ENCODE measurements at regions not wholly inside any gene's neighbourhood (a gene's known extent, or its start where the extent isn't known, plus 50 kb on each side); places are given as distances from the start of the nearest gene placed in this dataset.

DNA sequence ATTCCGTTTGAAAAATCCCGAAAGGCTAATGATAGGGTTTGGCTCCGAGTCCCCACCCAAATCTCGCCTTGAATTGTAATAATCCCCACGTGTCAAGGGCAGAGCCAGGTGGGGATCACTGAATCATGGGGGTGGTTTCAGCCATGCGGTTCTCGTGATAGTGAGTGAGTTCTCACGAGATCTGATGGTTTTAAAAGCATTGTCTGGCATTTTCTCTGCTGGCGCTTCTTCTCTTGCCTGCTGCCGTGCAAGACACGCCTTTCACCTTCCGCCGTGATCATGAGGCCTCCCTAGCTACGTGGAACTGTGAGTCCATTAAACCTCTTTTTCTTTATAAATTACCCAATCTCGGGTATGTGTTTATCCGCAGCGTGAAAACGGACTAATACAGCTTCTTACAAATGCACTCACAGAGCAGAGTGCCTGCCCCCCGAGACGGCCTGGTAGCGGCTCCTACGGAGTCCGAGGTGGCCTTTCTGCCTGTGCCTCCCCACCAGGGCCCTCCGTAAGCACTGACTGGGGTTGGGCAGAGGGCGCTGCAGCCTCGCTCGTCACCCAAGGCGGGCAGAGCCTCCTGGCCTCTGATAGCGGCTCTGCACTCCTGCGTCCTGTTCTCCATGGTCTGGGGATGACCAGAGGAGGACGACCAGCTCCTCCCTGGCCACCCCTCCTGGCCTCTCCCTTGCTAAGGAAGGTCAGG is 131.7 kb downstream of the FOXL1 start:
- no peaks in the 10 kb centered on the region for H3K27me3 ChIP-seq
- H4K20me1 ChIP-seq: no peaks in the 10 kb centered on the region
- H3K36me3 ChIP-seq: no peaks in the 10 kb centered on the region
- H3K4me2 ChIP-seq: no peak overlapping the region
- H3K9ac ChIP-seq: no peak overlapping the region
- H3K9me3 ChIP-seq: no peaks in the 10 kb centered on the region
- no peak overlapping the region for H3K27ac ChIP-seq
- H3K4me1 ChIP-seq: no peaks in the 10 kb centered on the region
- no peak for TF ChIP-seq Cebpa-rat (IDR thresholded peaks at IDR 0.05)
- H3K4me3 ChIP-seq: no peak overlapping the region

DNA sequence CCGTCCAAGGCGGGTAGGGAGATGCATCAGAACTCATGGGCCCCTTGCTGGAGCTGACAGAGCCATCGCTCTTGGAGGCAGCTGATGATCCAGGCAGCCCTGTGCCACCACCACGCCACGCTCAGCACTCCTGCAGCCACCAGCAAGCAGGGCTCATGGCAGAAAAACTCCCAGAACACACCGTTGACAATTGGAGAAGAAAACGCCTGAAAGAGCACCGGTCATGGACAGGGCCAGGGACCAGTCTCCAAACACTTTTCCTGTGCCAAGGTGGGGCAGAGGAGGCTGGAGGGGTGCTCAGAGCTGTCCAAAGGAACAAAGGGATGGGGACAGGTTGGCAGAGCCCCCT is 132.2 kb downstream of the FOXL1 start:
- H3K9me3 ChIP-seq: no peaks in the 10 kb centered on the region
- no peaks in the 10 kb centered on the region for H3K27me3 ChIP-seq
- H3K4me3 ChIP-seq: no peak overlapping the region
- no peak overlapping the region for H3K27ac ChIP-seq
- no peaks in the 10 kb centered on the region for H4K20me1 ChIP-seq
- no peak for TF ChIP-seq Cebpa-rat (IDR thresholded peaks at IDR 0.05)
- H3K4me1 ChIP-seq: no peaks in the 10 kb centered on the region
- no peak overlapping the region for H3K4me2 ChIP-seq
- H3K9ac ChIP-seq: no peak overlapping the region
- no peaks in the 10 kb centered on the region for H3K36me3 ChIP-seq

DNA sequence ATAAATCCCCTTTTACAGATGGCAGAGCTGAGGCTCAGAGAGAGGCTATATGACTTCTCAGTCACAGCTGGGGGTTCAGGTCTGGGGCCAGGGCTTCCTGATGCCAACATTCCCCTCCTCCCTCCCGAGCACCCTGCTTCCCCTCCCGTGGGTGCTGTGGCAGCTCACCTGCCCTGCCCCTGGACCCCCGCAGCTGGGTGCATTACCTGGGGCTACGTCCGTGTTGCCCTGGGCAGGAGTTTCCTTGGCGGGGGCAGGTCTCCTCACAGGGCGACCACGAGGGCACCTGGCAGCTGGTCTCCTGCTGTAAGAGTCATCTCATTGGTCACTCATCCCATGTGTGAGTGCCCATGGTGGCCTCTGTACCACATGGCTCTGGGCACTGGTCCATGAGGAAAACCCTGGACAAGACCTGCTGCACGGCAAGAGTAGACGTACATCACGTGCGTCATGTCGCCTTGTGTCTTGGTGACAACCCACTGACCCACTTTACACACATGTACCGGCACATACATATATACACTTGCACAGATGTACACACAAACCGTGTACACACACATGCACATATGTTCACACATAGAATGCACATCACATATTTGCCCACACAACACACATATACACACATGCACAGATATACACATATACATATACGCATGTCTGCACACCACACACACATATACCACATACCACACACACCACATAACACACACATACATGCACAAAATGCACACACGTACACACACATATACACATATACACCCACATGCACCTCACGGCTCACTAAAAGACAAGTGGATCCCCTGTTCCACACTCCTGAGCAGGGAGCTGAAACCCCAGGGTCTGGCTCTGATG is 134.0 kb downstream of the FOXL1 start:
- Histone ChIP-seq H3K9me3 (no peaks in the 10 kb centered on the region), H3K27ac (no peak overlapping the region), H3K36me3 (no peaks in the 10 kb centered on the region), H3K9ac (no peak overlapping the region), H4K20me1 (no peaks in the 10 kb centered on the region), H3K27me3 (no peaks in the 10 kb centered on the region), H3K4me3 (no peak overlapping the region), H3K4me1 (no peaks in the 10 kb centered on the region), H3K4me2 (no peak overlapping the region)
- no peak for TF ChIP-seq Cebpa-rat (IDR thresholded peaks at IDR 0.05)

DNA sequence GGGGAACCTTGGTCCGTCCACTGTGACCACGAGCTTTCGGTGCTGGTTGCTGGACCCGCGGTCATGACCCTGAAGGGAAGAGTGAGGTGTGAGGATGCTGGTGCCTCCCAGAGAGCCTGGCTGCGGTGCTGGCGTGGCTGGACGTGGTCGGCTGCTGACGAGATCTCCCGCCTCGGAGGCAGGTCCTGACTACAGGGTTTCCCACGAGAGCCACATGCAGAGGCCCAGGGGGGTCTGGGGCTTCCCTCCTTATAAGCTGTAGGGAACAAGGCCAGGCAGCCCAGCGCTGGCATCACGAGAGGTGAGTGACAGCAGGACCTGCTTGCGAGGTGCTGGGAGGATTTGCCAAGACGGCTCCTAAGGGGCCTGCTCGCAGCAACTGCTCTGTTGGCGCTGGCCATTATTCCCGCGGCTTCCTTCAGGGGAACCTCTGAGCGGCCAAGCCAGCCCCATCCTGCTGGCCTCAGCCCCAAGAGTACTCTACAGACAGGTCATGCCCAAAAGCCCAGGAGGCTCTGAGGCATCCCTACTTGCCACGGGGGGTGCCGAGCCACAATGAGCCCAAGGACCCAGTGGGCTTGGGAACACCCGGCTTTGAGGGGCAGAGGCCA is 134.8 kb downstream of the FOXL1 start:
- no peaks in the 10 kb centered on the region for H4K20me1 ChIP-seq
- no peaks in the 10 kb centered on the region for H3K27me3 ChIP-seq
- H3K4me2 ChIP-seq: no peak overlapping the region
- H3K4me3 ChIP-seq: no peak overlapping the region
- H3K27ac ChIP-seq: no peak overlapping the region
- H3K9me3 ChIP-seq: no peaks in the 10 kb centered on the region
- no peaks in the 10 kb centered on the region for H3K4me1 ChIP-seq
- no peak for TF ChIP-seq Cebpa-rat (IDR thresholded peaks at IDR 0.05)
- no peak overlapping the region for H3K9ac ChIP-seq
- no peaks in the 10 kb centered on the region for H3K36me3 ChIP-seq

DNA sequence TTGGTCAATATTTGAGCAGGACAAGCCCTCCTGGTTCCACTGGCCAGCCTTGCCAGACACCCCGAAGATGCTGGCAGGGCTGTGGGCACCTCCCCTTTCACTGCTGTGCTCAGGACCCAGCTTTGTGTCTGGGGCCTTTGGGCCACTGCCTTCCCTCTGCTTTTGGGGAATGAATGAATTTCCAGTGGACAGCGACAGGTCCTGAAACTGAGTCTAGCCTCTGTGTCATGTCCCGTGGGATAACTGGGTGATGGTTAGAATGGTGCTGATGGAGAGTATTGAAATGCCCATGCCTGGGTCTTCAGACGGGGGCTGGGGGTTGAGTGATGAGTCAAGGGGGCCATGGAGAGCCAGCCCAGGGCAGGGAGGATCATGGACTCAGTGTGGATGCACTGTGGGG is 135.8 kb downstream of the FOXL1 start:
- no peak overlapping the region for H3K4me3 ChIP-seq
- no peaks in the 10 kb centered on the region for H3K9me3 ChIP-seq
- no peak for TF ChIP-seq Cebpa-rat (IDR thresholded peaks at IDR 0.05)
- no peak overlapping the region for H3K4me2 ChIP-seq
- no peaks in the 10 kb centered on the region for H3K27me3 ChIP-seq
- no peak overlapping the region for H3K27ac ChIP-seq
- H4K20me1 ChIP-seq: no peaks in the 10 kb centered on the region
- no peaks in the 10 kb centered on the region for H3K4me1 ChIP-seq
- no peaks in the 10 kb centered on the region for H3K36me3 ChIP-seq
- no peak overlapping the region for H3K9ac ChIP-seq

DNA sequence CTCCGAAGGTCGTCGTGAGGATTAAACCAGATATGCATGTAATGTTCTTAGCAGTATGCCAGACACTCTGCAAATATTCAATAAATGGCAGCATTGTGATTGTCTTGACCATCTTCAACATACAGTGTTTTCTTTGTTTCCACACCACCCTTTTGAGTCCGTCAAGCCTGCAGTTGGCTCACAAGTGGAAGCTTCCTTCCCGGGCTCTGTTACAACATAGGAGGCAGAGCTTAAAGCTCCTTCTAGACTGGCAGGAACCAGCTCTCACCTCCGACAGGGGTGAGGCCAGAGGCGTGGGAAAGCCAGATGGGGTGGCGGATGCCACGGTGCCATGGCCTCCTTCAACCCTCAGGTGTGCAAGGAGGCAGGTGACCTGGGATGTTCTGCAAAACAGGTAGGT is 138.3 kb downstream of the FOXL1 start:
- H3K4me3 ChIP-seq: no peak overlapping the region
- H3K27ac ChIP-seq: no peak overlapping the region
- H4K20me1 ChIP-seq: no peaks in the 10 kb centered on the region
- H3K9ac ChIP-seq: no peak overlapping the region
- H3K27me3 ChIP-seq: no peaks in the 10 kb centered on the region
- no peaks in the 10 kb centered on the region for H3K36me3 ChIP-seq
- H3K9me3 ChIP-seq: no peaks in the 10 kb centered on the region
- TF ChIP-seq Cebpa-rat (IDR thresholded peaks at IDR 0.05): no peak
- H3K4me2 ChIP-seq: no peak overlapping the region
- no peaks in the 10 kb centered on the region for H3K4me1 ChIP-seq

DNA sequence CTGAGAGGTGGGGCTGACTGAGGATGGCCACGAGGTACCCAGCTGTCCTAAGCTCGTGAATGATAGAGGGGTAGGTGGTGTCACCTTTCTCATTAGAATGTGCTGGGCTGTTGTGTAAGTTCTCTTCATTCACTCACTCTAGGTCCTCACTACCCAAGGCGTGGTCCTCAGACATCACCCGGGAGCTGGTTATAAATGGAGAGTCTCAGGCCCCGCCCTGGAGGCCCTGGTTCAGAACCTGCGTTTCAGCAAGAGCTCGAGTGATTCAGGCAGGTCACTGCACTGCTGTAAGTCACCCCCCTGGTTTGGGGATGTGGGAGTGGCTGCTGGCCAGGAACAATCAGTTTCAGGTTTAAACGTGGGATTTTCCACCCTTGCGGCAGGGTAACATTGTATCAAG is 139.8 kb downstream of the FOXL1 start:
- Histone ChIP-seq H4K20me1 (no peaks in the 10 kb centered on the region), H3K36me3 (no peaks in the 10 kb centered on the region), H3K4me2 (no peak overlapping the region), H3K4me1 (no peaks in the 10 kb centered on the region), H3K9me3 (no peaks in the 10 kb centered on the region), H3K27me3 (no peaks in the 10 kb centered on the region), H3K9ac (no peak overlapping the region), H3K27ac (no peak overlapping the region), H3K4me3 (no peak overlapping the region)
- no peak for TF ChIP-seq Cebpa-rat (IDR thresholded peaks at IDR 0.05)

DNA sequence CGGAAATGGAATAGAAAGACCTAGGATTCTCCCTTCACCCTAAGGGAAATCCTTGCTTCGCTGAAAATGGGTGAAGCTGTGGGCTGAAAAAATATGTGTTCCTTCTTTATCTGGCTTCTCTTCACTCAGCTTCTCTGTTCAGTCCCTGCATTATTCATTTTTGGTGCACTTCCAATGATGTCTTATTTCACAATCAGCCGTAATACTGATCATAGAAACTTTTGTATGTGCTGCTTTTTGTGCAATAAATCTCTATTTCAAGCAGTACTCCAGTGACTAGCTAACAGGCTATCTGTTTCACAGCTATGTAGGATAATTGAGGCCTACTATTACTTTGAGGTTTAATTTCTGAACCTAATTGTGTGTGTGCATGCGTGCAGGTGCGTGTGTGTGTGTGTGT is 144.6 kb downstream of the FOXL1 start:
- Histone ChIP-seq H3K27ac (no peak overlapping the region), H3K9ac (no peak overlapping the region), H3K36me3 (no peaks in the 10 kb centered on the region), H3K4me1 (peaks cover 7% of the 10 kb centered on the region; the same call in 1 of the 2 replicates), H4K20me1 (no peaks in the 10 kb centered on the region), H3K27me3 (no peaks in the 10 kb centered on the region), H3K4me3 (no peak overlapping the region), H3K4me2 (no peak overlapping the region), H3K9me3 (no peaks in the 10 kb centered on the region)
- TF ChIP-seq Cebpa-rat (IDR thresholded peaks at IDR 0.05): no peak

DNA sequence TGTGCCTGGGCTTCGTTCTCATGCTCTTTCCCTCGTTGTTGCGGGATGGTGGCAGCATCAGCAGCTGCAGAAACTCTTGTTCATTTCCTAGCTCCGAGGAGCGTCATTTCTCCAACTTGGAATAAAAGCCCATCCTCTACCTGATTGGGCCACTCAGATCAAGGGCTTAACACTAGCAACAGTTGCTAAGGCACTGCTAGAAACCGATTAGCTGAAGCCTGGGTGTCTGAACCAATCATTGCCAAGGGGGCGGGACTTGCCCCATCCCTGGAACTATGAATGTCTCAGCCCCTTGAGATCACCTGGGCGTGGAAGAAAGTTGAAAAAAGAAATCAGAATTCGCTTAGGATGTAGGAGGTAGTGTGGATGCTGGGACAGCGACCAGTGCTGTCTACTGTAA is 145.3 kb downstream of the FOXL1 start:
- no peaks in the 10 kb centered on the region for H3K9me3 ChIP-seq
- peaks cover 7% of the 10 kb centered on the region; the same call in 1 of the 2 replicates for H3K4me1 ChIP-seq
- H4K20me1 ChIP-seq: no peaks in the 10 kb centered on the region
- no peak for TF ChIP-seq Cebpa-rat (IDR thresholded peaks at IDR 0.05)
- H3K36me3 ChIP-seq: no peaks in the 10 kb centered on the region
- H3K4me3 ChIP-seq: no peak overlapping the region
- no peaks in the 10 kb centered on the region for H3K27me3 ChIP-seq
- no peak overlapping the region for H3K4me2 ChIP-seq
- H3K9ac ChIP-seq: no peak overlapping the region
- no peak overlapping the region for H3K27ac ChIP-seq

DNA sequence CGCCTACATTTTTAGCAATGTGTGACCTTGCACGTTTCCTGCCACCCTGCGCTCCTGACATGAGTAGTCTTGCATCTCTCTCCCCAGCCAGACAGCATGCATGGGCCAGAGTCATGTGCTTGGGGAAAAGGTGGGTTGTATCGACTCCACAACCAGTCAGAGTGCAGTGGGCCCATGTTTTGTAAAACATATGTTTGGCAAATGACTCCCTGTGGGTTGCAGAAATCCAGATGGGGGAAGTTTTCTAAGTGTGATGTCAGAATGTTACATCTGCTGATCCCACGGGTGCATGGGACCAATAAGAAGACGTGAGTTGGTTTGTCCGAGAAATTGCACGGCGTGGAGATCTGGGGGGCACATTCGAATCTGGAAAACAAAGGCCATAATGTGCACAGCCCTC is 147.1 kb downstream of the FOXL1 start:
- H3K4me1 ChIP-seq: peaks cover 7% of the 10 kb centered on the region; the same call in 1 of the 2 replicates

More for the DNA sequence above, 147.1 kb downstream of the FOXL1 start:
- H3K36me3 ChIP-seq: no peaks in the 10 kb centered on the region
- H3K27me3 ChIP-seq: no peaks in the 10 kb centered on the region
- no peak overlapping the region for H3K9ac ChIP-seq
- no peak overlapping the region for H3K27ac ChIP-seq
- no peak overlapping the region for H3K4me3 ChIP-seq
- H4K20me1 ChIP-seq: no peaks in the 10 kb centered on the region
- H3K9me3 ChIP-seq: no peaks in the 10 kb centered on the region
- H3K4me2 ChIP-seq: no peak overlapping the region
- no peak for TF ChIP-seq Cebpa-rat (IDR thresholded peaks at IDR 0.05)

Data from BLaER1 (cell line).